CD4-positive, alpha-beta T cell (primary cell): ENCODE measurements at regions not wholly inside any gene's neighbourhood (a gene's known extent, or its start where the extent isn't known, plus 50 kb on each side); places are given as distances from the start of the nearest gene placed in this dataset.

Source experiments
- ATAC-seq: fragments of 200-7000 bp; cut with Tn5 transposase; one replicate; pipeline ENCODE4 v1.10.0; 2022; ENCODE audit warnings: mild to moderate bottlenecking; ENCODE audit not compliant: poor library complexity
- CTCF ChIA-PET: fragments of 350-600 bp; sonication (Branson Sonifier 250); formaldehyde crosslinking; loops from one replicate; lab custom pipeline; 2021; ENCODE audit warnings: antibody characterized with exemption, inconsistent platforms; lab: Charles Lee
- POLR2A ChIA-PET: fragments of 350-600 bp; sonication (Branson Sonifier 250); formaldehyde crosslinking; loops from one replicate; lab custom pipeline; 2021; ENCODE audit warnings: antibody characterized with exemption, inconsistent platforms; lab: Charles Lee
- DNase-seq, 14 experiments: peaks; one replicate each; pipeline ENCODE4 v3.0.0-alpha.2; 2013 to 2020; ENCODE audit warnings: mixed read lengths in 2 of 14
- H3K27ac ChIP-seq, 2 donors: one replicate each; pipeline versions ENCODE4 v1.5.1 to v1.7.0; 2013; ENCODE audit warnings: low read length in 2 of 2, low read depth in 1 of 2, mild to moderate bottlenecking in 1 of 2
- H3K27me3 ChIP-seq, 2 experiments: 1 replicate in 1 of 2; 2 replicates in 1 of 2; pipeline versions ENCODE4 v1.6.1 to v1.7.0; 2013; ENCODE audit warnings: low read length in 2 of 2, control low read depth in 1 of 2, mild to moderate bottlenecking in 1 of 2, moderate library complexity in 1 of 2; ENCODE audit not compliant: insufficient read depth in 2 of 2, control insufficient read depth in 1 of 2
- H3K36me3 ChIP-seq: one replicate; pipeline ENCODE4 v1.6.1; 2013; ENCODE audit warnings: low read length, control low read depth; ENCODE audit not compliant: insufficient read depth
- H3K4me1 ChIP-seq: one replicate; pipeline ENCODE4 v1.6.1; 2013; ENCODE audit warnings: low read length, control low read depth; ENCODE audit not compliant: insufficient read depth
- H3K4me3 ChIP-seq: one replicate; pipeline ENCODE4 v1.5.1; 2013; ENCODE audit warnings: mild to moderate bottlenecking, low read length, moderate library complexity
- H3K9me3 ChIP-seq, 2 experiments: 1 replicate in 1 of 2; 2 replicates in 1 of 2; pipeline versions ENCODE4 v1.6.1 to v1.7.0; 2013; ENCODE audit warnings: low read length in 2 of 2, mild to moderate bottlenecking in 2 of 2, control low read depth in 1 of 2, moderate library complexity in 1 of 2; ENCODE audit not compliant: control insufficient read depth in 1 of 2, insufficient read depth in 1 of 2
- H3K27ac Mint-ChIP-seq: one replicate; pipeline ENCODE4 v1.8.0; 2020; ENCODE audit warnings: mixed read lengths
- H3K27me3 Mint-ChIP-seq: one replicate; pipeline ENCODE4 v1.8.0; 2021; ENCODE audit warnings: mixed read lengths
- H3K36me3 Mint-ChIP-seq: one replicate; pipeline ENCODE4 v1.8.0; 2021; ENCODE audit warnings: low read depth, mixed read lengths
- H3K4me1 Mint-ChIP-seq: one replicate; pipeline ENCODE4 v1.8.0; 2021; ENCODE audit warnings: low read depth, mixed read lengths
- H3K4me3 Mint-ChIP-seq: one replicate; pipeline ENCODE4 v1.8.0; 2020; ENCODE audit warnings: mild to moderate bottlenecking, mixed read lengths
- H3K9me3 Mint-ChIP-seq: one replicate; pipeline ENCODE4 v1.8.0; 2020; ENCODE audit warnings: mixed read lengths
- CTCF ChIP-seq: fragments of 200-600 bp; IDR thresholded peaks from one replicate; pipeline ENCODE4 v1.8.0; 2022; ENCODE audit warnings: antibody characterized with exemption, mild to moderate bottlenecking
- intact Hi-C, 2 experiments: fragments of 100-400 bp; cut with DNase I in 1 of 2; cut with micrococcal nuclease in 1 of 2; formaldehyde crosslinking; loops; one replicate each; pipeline versions ENCODE4 v1.15.1 to v1.9.0; 2023 to 2025; cut with DNase I, micrococcal nuclease

DNA sequence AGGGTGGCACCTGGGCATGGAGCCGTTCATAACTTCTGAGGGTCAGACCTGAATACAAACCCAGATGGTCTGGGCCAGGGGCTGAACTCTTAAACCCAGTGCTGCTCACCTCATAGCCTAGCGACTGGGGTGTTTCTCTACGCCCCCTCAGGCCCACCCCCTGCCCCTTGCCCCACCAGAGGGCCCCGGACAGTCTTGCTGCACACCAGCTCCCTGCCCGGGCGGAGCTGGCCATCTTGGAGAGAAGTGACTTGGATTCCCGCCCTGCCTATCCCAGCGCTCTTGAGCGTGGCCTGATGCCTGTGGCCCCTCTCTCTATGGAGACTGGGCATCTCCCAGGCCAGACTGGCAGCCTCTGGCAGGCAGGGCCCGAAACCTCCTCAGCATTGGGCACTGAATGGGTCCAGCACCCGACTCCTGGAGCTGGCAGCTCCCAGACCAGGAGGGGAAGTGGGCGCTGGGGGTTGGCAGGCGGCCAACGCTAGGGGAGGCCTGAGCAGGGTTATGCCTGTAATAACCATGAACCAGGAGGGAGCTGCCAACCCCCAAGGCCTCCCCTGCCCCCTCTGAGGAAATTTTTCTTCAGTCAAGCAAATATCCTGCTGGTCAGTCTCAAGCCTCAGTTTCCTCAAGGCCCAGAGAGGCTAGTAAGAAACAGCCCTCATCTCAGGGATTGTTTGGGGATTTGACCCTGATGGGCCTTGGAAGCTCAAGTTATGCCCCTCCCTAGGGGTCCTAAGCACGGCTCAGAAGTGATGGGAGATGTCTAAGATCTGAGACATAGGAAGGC is 169.5 kb downstream of the VEGFA start:
- H3K27ac ChIP-seq = no peak overlapping the region
- no peaks in the 10 kb centered on the region for H3K36me3 ChIP-seq
- Mint-ChIP-seq H3K4me3 (no peak overlapping the region), H3K9me3 (peaks cover 2% of the 10 kb centered on the region), H3K36me3 (no peaks in the 10 kb centered on the region), H3K4me1 (no peaks in the 10 kb centered on the region), H3K27me3 (no peaks in the 10 kb centered on the region), H3K27ac (no peak overlapping the region)
- intact Hi-C loops = no loop called here
- DNase-seq (no peak), ATAC-seq (no peak)
- CTCF ChIA-PET = no interaction called here
- H3K4me3 ChIP-seq = no peak overlapping the region
- TF ChIP-seq CTCF = no peak
- H3K27me3 ChIP-seq = no peaks in the 10 kb centered on the region
- H3K4me1 ChIP-seq = no peaks in the 10 kb centered on the region
- POLR2A ChIA-PET = no interaction called here
- peaks cover 0 to 12% of the 10 kb centered on the region in 2 experiments for H3K9me3 ChIP-seq

DNA sequence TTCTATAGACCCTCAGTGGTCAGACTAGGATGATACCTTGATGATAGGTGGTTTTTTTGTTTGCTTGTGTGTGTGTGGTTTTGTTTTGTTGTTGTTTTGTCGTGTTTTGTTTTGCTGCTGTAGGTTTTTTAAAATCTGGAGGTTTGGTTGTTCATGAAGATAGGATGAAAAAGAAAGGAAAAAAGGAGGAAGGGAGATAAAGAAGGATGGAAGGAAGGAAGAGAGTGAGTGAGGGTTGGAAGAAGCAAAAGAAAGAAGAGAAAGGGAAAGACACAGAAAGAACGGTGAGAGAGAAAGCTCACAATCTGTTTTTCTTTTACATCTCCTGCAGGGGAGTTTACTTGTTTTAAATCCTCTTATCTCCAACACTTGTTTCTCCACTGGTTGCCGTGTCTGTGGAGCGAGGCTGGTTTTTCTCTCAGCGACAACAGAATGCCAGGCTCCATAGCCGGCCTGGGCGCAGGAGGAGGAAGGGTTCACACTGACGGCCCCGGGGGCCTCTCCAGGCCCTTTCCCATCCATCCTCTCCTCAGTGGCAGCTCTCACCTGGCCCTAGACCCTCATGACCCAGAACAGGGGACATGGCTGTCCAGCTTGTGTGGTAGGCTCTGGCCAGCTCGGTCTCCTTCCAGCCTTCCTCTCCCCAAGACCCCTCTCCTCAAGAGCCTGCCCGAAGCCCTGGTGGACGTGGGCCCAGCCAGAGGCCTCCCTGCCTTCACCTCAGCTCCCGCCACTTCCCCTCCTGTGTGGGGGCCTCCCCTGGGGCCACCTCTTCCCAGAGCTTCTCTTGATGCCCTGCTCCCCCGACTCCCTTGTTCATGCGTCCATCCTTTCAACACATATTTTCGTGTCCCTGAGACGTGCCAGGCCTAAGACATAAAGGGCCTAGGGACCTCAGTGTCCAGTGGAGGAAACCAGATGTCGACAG is 168.4 kb downstream of the VEGFA start:
- no peaks in the 10 kb centered on the region for H3K36me3 Mint-ChIP-seq
- no peak for DNase-seq
- H3K27me3 ChIP-seq = no peaks in the 10 kb centered on the region
- no peak for TF ChIP-seq CTCF
- POLR2A ChIA-PET = no interaction called here
- H3K4me1 ChIP-seq = no peaks in the 10 kb centered on the region
- no peak for ATAC-seq
- no peak overlapping the region for H3K27ac Mint-ChIP-seq
- H3K9me3 ChIP-seq = peaks cover 0 to 4% of the 10 kb centered on the region in 2 experiments
- H3K27me3 Mint-ChIP-seq = no peaks in the 10 kb centered on the region
- H3K36me3 ChIP-seq = no peaks in the 10 kb centered on the region
- intact Hi-C loops = no loop called here
- no peaks in the 10 kb centered on the region for H3K4me1 Mint-ChIP-seq
- H3K27ac ChIP-seq = no peak overlapping the region
- H3K4me3 ChIP-seq = no peak overlapping the region
- no peak overlapping the region for H3K4me3 Mint-ChIP-seq
- CTCF ChIA-PET = no interaction called here
- H3K9me3 Mint-ChIP-seq = no peaks in the 10 kb centered on the region

GRCh38 chr6:43937236-43938177 is 167.5 kb downstream of the VEGFA start:
- Mint-ChIP-seq H3K4me1 (no peaks in the 10 kb centered on the region), H3K27me3 (no peaks in the 10 kb centered on the region), H3K27ac (no peak overlapping the region), H3K4me3 (no peak overlapping the region), H3K36me3 (no peaks in the 10 kb centered on the region), H3K9me3 (no peaks in the 10 kb centered on the region)
- ATAC-seq (no peak), DNase-seq (no peak)
- H3K4me1 ChIP-seq = no peaks in the 10 kb centered on the region
- ChIA-PET CTCF (no interaction called here), POLR2A (interaction anchor here (0.7 kb wide), 1 partner anchor 13 kb away, joined by 3 read pairs; no protein-coding TSS in a partner anchor)
- H3K27ac ChIP-seq = no peak overlapping the region
- no peaks in the 10 kb centered on the region for H3K36me3 ChIP-seq
- H3K4me3 ChIP-seq = no peak overlapping the region
- no peak for TF ChIP-seq CTCF
- no peaks in the 10 kb centered on the region for H3K9me3 ChIP-seq
- H3K27me3 ChIP-seq = no peaks in the 10 kb centered on the region
- intact Hi-C loops = no loop called here
